ENCODE measurements at regions not wholly inside any gene's neighbourhood (a gene's known extent, or its start where the extent isn't known, plus 50 kb on each side); places are given as distances from the start of the nearest gene placed in this dataset.

- no peaks in the 10 kb centered on the region for H3K9me3 ChIP-seq
- no peak overlapping the region for H3K27ac ChIP-seq
- no peaks in the 10 kb centered on the region for H3K36me3 ChIP-seq
- no peaks in the 10 kb centered on the region for H3K4me1 ChIP-seq
- H3K27me3 ChIP-seq, result no peaks in the 10 kb centered on the region
- H3K4me3 ChIP-seq, result no peak overlapping the region
- intact Hi-C loops (cut with DNase I), result no loop called here
- DNase-seq, result no peak
- ATAC-seq, result no peak
- no peak for TF ChIP-seq CTCF (IDR thresholded peaks at IDR 0.05)
Observed at GRCh38 chr12:87107766-87108165, 851.6 kb upstream of the MGAT4C start.

GRCh38 chr12:87107270-87107669 is 851.1 kb upstream of the MGAT4C start:
- H3K27me3 ChIP-seq, result no peaks in the 10 kb centered on the region
- no peak for ATAC-seq
- no peak overlapping the region for H3K27ac ChIP-seq
- H3K4me3 ChIP-seq, result no peak overlapping the region
- no peak for DNase-seq
- no peak for TF ChIP-seq CTCF (IDR thresholded peaks at IDR 0.05)
- intact Hi-C loops (cut with DNase I), result no loop called here
- H3K4me1 ChIP-seq, result no peaks in the 10 kb centered on the region
- H3K9me3 ChIP-seq, result no peaks in the 10 kb centered on the region
- H3K36me3 ChIP-seq, result no peaks in the 10 kb centered on the region

GRCh38 chr12:87096082-87096585 is 839.9 kb upstream of the MGAT4C start:
- DNase-seq, result no peak
- intact Hi-C loops (cut with DNase I), result no loop called here
- no peak overlapping the region for H3K27ac ChIP-seq
- no peaks in the 10 kb centered on the region for H3K4me1 ChIP-seq
- TF ChIP-seq CTCF (IDR thresholded peaks at IDR 0.05), result no peak
- no peak for ATAC-seq
- no peaks in the 10 kb centered on the region for H3K36me3 ChIP-seq
- no peaks in the 10 kb centered on the region for H3K27me3 ChIP-seq
- H3K9me3 ChIP-seq, result no peaks in the 10 kb centered on the region
- H3K4me3 ChIP-seq, result no peak overlapping the region

- no peaks in the 10 kb centered on the region for H3K9me3 ChIP-seq
- TF ChIP-seq CTCF (IDR thresholded peaks at IDR 0.05), result no peak
- no peaks in the 10 kb centered on the region for H3K4me1 ChIP-seq
- no peak overlapping the region for H3K4me3 ChIP-seq
- no peak for ATAC-seq
- DNase-seq, result no peak
- no peaks in the 10 kb centered on the region for H3K27me3 ChIP-seq
- H3K27ac ChIP-seq, result no peak overlapping the region
- H3K36me3 ChIP-seq, result no peaks in the 10 kb centered on the region
- intact Hi-C loops (cut with DNase I), result no loop called here
Observed at GRCh38 chr12:87094356-87094755, 838.2 kb upstream of the MGAT4C start.

GRCh38 chr12:87092421-87092820 is 836.2 kb upstream of the MGAT4C start:
- H3K4me3 ChIP-seq, result no peak overlapping the region
- DNase-seq, result no peak
- H3K36me3 ChIP-seq, result no peaks in the 10 kb centered on the region
- no peaks in the 10 kb centered on the region for H3K9me3 ChIP-seq
- intact Hi-C loops (cut with DNase I), result no loop called here
- H3K27me3 ChIP-seq, result no peaks in the 10 kb centered on the region
- no peak for TF ChIP-seq CTCF (IDR thresholded peaks at IDR 0.05)
- no peaks in the 10 kb centered on the region for H3K4me1 ChIP-seq
- no peak overlapping the region for H3K27ac ChIP-seq
- no peak for ATAC-seq

All from upper lobe of right lung (tissue), 1 donor.